ENCODE measurements at regions not wholly inside any gene's neighbourhood (a gene's known extent, or its start where the extent isn't known, plus 50 kb on each side); places are given as distances from the start of the nearest gene placed in this dataset.

DNA sequence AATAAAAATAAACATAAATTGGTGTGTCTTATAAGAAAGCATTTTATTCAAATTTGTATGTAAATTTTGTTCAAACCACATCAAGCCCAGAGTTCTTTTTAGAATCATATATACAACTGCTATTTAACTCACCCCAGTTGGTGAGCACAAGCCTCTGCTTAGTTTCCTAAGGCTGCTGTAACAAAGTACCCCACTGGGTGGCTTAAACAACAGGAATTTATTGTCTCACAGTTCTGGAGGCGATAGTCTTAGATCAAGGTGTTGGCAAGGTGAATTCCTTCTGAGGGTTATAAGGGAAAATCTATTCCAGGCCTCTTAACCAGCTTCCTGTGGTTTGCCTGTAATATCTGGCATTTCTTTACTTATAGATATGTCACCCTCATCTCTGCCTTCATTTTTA, 1133.5 kb downstream of the OLFM4 start:
- DNase-seq (ENCODE audit: low read depth) = no peak
- no peak for TF ChIP-seq CTCF (IDR thresholded peaks at IDR 0.05; ENCODE audit: low read depth, low read length, missing control alignments)
- no peak overlapping the region for H3K4me3 ChIP-seq (ENCODE audit: low read depth, low read length)
- in situ Hi-C loops (cut with HindIII; ENCODE audit: low sequenced_read_pairs) = no loop called here

GRCh38 chr13:54165581-54166215, 1137.1 kb downstream of the OLFM4 start:
- in situ Hi-C loops (cut with HindIII; ENCODE audit: low sequenced_read_pairs) = no loop called here
- TF ChIP-seq CTCF (IDR thresholded peaks at IDR 0.05; ENCODE audit: low read depth, low read length, missing control alignments) = no peak
- DNase-seq (ENCODE audit: low read depth) = no peak
- H3K4me3 ChIP-seq (ENCODE audit: low read depth, low read length) = no peak overlapping the region

DNA sequence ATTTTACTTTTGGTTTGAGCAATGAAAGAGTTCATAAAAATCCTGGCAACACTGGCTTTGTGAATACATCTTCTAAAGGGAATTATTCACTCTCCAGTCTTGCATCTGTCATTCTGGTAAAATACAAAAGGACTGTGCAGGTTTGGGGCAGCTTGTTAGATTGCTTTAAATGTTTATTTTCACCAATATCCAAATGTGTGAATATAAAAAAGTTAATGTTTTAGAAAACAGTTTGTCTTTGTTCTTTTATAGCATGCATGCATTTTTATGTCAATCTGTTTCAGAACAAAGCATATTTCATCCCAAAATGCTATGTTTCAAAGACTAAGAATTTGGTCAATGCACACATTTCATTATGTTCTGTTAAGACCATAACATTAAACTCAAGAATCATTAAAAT, 1145.4 kb downstream of the OLFM4 start:
- H3K4me3 ChIP-seq (ENCODE audit: low read depth, low read length) = no peak overlapping the region
- no peak for DNase-seq (ENCODE audit: low read depth)
- no peak for TF ChIP-seq CTCF (IDR thresholded peaks at IDR 0.05; ENCODE audit: low read depth, low read length, missing control alignments)
- in situ Hi-C loops (cut with HindIII; ENCODE audit: low sequenced_read_pairs) = no loop called here

DNA sequence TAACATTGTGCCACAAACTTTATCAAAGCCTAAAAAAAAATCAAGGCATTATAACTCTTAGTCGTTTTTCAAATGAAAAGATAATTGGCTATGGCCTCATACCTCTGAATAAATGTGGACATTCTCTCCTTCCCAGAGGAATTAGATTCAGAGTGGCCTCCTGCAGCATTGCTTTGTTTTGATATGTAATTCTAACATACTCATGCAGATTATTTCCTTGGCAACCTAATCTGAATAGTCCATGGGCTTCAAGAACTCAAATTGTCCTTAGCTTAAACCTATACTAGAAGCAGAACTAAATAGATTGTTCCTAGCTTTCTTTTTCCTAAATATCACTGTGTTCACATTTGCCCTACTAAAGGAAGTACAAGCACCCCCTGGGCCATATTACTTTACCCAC, 1146.9 kb downstream of the OLFM4 start:
- no peak overlapping the region for H3K4me3 ChIP-seq (ENCODE audit: low read depth, low read length)
- no peak for TF ChIP-seq CTCF (IDR thresholded peaks at IDR 0.05; ENCODE audit: low read depth, low read length, missing control alignments)
- DNase-seq (ENCODE audit: low read depth) = no peak
- in situ Hi-C loops (cut with HindIII; ENCODE audit: low sequenced_read_pairs) = no loop called here

GRCh38 chr13:54177466-54177865, 1148.9 kb downstream of the OLFM4 start:
- no peak for DNase-seq (ENCODE audit: low read depth)
- TF ChIP-seq CTCF (IDR thresholded peaks at IDR 0.05; ENCODE audit: low read depth, low read length, missing control alignments) = no peak
- H3K4me3 ChIP-seq (ENCODE audit: low read depth, low read length) = no peak overlapping the region
- in situ Hi-C loops (cut with HindIII; ENCODE audit: low sequenced_read_pairs) = no loop called here

- H3K4me3 ChIP-seq (ENCODE audit: low read depth, low read length) = no peak overlapping the region
- no peak for DNase-seq (ENCODE audit: low read depth)
- in situ Hi-C loops (cut with HindIII; ENCODE audit: low sequenced_read_pairs) = no loop called here
- TF ChIP-seq CTCF (IDR thresholded peaks at IDR 0.05; ENCODE audit: low read depth, low read length, missing control alignments) = no peak
These were observed 1154.6 kb downstream of the OLFM4 start for GRCh38 chr13:54183166-54183565.
